ENCODE measurements at regions not wholly inside any gene's neighbourhood (a gene's known extent, or its start where the extent isn't known, plus 50 kb on each side); places are given as distances from the start of the nearest gene placed in this dataset.

DNA sequence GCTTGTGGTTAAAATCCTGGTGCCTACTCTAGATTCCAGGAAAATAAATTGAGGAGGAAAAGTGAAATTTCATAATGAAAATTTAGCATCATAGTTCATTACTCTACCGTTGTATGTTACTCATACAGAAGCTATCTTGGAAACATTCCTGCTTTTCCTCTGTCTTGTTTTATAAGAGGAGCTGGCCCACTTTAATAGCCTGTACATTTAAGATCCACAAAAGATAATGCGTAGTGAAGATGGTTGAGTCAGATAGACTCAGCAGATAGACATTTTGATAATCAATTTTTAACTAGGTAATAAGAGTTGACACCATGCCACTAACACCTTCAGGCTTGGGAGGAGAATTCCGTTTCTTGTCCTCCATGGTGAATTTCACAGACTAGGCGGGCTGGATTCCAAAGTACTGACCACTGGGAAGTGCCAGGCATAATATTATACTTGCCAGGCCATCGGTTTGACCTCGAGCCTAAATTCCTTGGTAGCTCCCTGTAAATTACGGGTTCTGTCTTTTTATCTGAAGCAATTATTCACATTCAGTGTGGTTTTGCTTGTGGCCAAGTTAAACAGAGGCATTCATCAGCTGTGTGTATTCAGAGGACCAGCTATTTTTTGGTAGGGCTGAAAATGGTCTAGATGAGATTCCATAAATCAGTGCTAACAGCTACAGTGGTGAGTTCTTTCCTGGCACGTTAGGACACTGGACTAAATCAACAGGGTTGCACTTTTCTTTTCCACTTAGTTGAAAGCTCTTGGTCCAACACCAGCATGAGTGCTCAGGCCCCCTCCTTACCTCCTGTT, 111.9 kb upstream of the KAZN start:
- no peak for DNase-seq (ENCODE audit: low read depth, low spot score)

More for the DNA sequence above, 111.9 kb upstream of the KAZN start:
- Histone ChIP-seq H3K36me3 (ENCODE audit: control insufficient read depth in 2 of 2, extremely low read depth in 1 of 2, insufficient read depth in 2 of 2, low read length in 2 of 2) (no peaks in the 10 kb centered on the region), H3K4me3 (replicated peaks in 1 of 3; ENCODE audit: insufficient read depth in 1 of 3, low read depth in 1 of 3, low read length in 3 of 3) (no peak overlapping the region), H3K9me3 (replicated peaks; ENCODE audit: control insufficient read depth, insufficient read depth, low read length) (peaks cover 2% of the 10 kb centered on the region), H3K79me2 (ENCODE audit: control insufficient read depth, insufficient read depth, low read length) (no peaks in the 10 kb centered on the region), H4K20me1 (replicated peaks; ENCODE audit: control insufficient read depth, extremely low read depth, insufficient read depth, low read length) (no peaks in the 10 kb centered on the region), H3K9me1 (replicated peaks; ENCODE audit: control insufficient read depth, extremely low read depth, insufficient read depth, low read length) (no peaks in the 10 kb centered on the region), H3K4me1 (ENCODE audit: control insufficient read depth, extremely low read depth, insufficient read depth, low read length) (no peaks in the 10 kb centered on the region), H3K27me3 (ENCODE audit: control insufficient read depth in 2 of 2, insufficient read depth in 2 of 2, low read length in 2 of 2) (no peaks in the 10 kb centered on the region), H3K4me2 (ENCODE audit: insufficient read depth, low read length) (no peak overlapping the region), H3K9ac (replicated peaks; ENCODE audit: extremely low read depth, insufficient read depth, low read length) (no peak overlapping the region), H2AFZ (ENCODE audit: low read depth, low read length) (no peak overlapping the region), H3K27ac (ENCODE audit: insufficient read depth, low read depth, low read length) (no peak overlapping the region)
- ChIA-PET CTCF (interaction anchor here (0.5 kb wide), 1 partner anchor 303 kb away, joined by 3 read pairs; no protein-coding TSS in a partner anchor), POLR2A (no interaction called here)
- TF ChIP-seq, protein P1, sequence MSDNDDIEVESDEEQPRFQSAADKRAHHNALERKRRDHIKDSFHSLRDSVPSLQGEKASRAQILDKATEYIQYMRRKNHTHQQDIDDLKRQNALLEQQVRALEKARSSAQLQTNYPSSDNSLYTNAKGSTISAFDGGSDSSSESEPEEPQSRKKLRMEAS (IDR thresholded peaks at IDR 0.05; ENCODE audit: insufficient read depth, insufficient read length) = no peak
- no peak for TF ChIP-seq MYC (IDR thresholded peaks at IDR 0.05; ENCODE audit: low read depth, low read length)
- TF ChIP-seq, protein P2, sequence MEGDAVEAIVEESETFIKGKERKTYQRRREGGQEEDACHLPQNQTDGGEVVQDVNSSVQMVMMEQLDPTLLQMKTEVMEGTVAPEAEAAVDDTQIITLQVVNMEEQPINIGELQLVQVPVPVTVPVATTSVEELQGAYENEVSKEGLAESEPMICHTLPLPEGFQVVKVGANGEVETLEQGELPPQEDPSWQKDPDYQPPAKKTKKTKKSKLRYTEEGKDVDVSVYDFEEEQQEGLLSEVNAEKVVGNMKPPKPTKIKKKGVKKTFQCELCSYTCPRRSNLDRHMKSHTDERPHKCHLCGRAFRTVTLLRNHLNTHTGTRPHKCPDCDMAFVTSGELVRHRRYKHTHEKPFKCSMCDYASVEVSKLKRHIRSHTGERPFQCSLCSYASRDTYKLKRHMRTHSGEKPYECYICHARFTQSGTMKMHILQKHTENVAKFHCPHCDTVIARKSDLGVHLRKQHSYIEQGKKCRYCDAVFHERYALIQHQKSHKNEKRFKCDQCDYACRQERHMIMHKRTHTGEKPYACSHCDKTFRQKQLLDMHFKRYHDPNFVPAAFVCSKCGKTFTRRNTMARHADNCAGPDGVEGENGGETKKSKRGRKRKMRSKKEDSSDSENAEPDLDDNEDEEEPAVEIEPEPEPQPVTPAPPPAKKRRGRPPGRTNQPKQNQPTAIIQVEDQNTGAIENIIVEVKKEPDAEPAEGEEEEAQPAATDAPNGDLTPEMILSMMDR (IDR thresholded peaks at IDR 0.05; ENCODE audit: extremely low read depth in 1 of 2, insufficient read depth in 1 of 2, low read depth in 1 of 2, low read length in 2 of 2) = no peak
- TF ChIP-seq FOS (IDR thresholded peaks at IDR 0.05; ENCODE audit: borderline replicate concordance, insufficient read depth, low read length) = no peak
- TF ChIP-seq JUN (IDR thresholded peaks at IDR 0.05; ENCODE audit: borderline replicate concordance, insufficient read depth, insufficient read length, low read depth) = no peak
- TF ChIP-seq POLR2AphosphoS5 (IDR thresholded peaks at IDR 0.05; ENCODE audit: insufficient read depth, low read depth, low read length) = no peak
- no peak for TF ChIP-seq GATA2 (IDR thresholded peaks at IDR 0.05; ENCODE audit: insufficient read depth, insufficient read length, low read depth, low read length)
- TF ChIP-seq EZH2 (IDR thresholded peaks at IDR 0.05; ENCODE audit: borderline replicate concordance, low read depth, low read length, severe bottlenecking) = no peak
- no peak for TF ChIP-seq POLR2A (IDR thresholded peaks at IDR 0.05; ENCODE audit: low read depth, low read length)
- intact Hi-C loops (cut with micrococcal nuclease) (no loop called here), dilution Hi-C loops (cut with MboI; ENCODE audit: extremely low pct_ligation_motif_present, low sequenced_read_pairs) (no loop called here)
- no peak for FAIRE-seq
- BruUV-seq (replicated peaks) = no TSS peak
